ENCODE measurements at regions not wholly inside any gene's neighbourhood (a gene's known extent, or its start where the extent isn't known, plus 50 kb on each side); places are given as distances from the start of the nearest gene placed in this dataset.

DNA sequence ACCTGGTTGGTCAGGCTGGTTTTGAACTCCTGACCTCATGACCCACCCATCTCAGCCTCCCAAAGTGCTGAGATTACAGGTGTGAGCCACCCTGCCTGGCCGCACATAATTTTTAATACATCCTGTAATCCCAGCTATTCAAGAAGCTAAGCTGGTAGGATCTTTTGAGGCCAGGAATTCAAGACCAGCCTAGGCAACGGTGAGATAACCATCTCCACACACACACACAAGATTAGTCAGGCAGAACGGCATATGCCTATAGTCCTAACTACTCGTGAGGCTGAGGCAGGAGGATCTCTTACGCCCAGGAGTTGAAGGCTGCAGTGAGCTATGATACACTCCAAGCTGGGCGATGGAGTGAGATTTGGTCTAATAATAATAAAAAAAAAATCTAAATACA, 212.4 kb upstream of the NEIL3 start:
- DNase-seq (ENCODE audit: low read depth in 6 of 9, low spot score in 9 of 9), result no peak
- Histone ChIP-seq H3K4me1 (ENCODE audit: control insufficient read depth in 2 of 2, insufficient read depth in 2 of 2, low read length in 2 of 2) (no peaks in the 10 kb centered on the region), H3K4me3 (ENCODE audit: low read length in 2 of 2) (no peak overlapping the region), H3K27ac (ENCODE audit: low read depth in 1 of 2, low read length in 1 of 2) (no peak overlapping the region), H3K27me3 (ENCODE audit: control insufficient read depth in 2 of 2, insufficient read depth in 1 of 2, low read length in 1 of 2) (no peaks in the 10 kb centered on the region), H3K9me3 (ENCODE audit: control insufficient read depth in 2 of 2, insufficient read depth in 1 of 2, low read length in 1 of 2) (no peaks in the 10 kb centered on the region), H3K36me3 (ENCODE audit: control insufficient read depth in 2 of 2, insufficient read depth in 2 of 2, low read length in 1 of 2) (no peaks in the 10 kb centered on the region)
- WGBS, result 94% methylated on average over 6 of the region's 6 CpGs

DNA sequence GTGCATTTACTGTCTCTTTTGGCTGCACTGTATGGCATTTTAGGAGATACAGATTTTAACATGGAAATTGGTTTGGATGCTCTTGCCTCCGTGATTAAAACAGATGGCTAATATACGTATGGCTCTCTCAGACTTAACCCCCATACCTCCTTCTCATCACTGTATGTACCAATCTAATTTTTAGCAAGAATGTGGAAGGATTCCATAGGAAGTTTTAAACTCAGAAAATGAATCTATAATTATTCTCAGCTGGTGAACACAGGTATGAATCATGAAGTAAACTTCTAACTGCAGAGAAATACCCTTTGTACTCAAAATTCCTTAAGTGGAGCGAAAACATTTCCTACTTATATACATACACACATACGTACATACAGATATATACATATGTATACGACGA, 210.5 kb upstream of the NEIL3 start:
- Histone ChIP-seq H3K4me3 (ENCODE audit: low read length in 2 of 2) (no peak overlapping the region), H3K4me1 (ENCODE audit: control insufficient read depth in 2 of 2, insufficient read depth in 2 of 2, low read length in 2 of 2) (no peaks in the 10 kb centered on the region), H3K9me3 (ENCODE audit: control insufficient read depth in 2 of 2, insufficient read depth in 1 of 2, low read length in 1 of 2) (no peaks in the 10 kb centered on the region), H3K27ac (ENCODE audit: low read depth in 1 of 2, low read length in 1 of 2) (no peak overlapping the region), H3K36me3 (ENCODE audit: control insufficient read depth in 2 of 2, insufficient read depth in 2 of 2, low read length in 1 of 2) (no peaks in the 10 kb centered on the region), H3K27me3 (ENCODE audit: control insufficient read depth in 2 of 2, insufficient read depth in 1 of 2, low read length in 1 of 2) (no peaks in the 10 kb centered on the region)
- DNase-seq (ENCODE audit: low read depth in 6 of 9, low spot score in 9 of 9), result no peak
- WGBS, result 98% methylated on average over 6 of the region's 6 CpGs

DNA sequence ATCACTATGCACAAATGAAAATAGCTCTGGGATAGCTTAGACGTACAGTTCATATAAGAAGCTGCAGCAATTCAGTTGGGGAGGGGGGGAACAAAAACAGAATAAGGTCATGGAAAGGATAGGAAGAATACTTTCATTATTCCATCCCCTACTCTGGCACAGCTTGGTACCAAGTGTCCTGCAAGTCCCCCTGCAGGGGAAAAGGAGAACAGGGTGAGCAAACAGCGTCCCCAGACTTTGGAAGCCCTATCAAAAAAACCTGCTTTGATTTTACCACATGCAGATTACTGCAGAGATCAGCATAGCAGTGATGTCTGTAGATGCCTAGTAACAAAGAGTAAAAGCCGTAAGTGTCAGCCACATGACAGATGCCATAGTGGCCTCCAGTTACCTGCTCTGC, 209.4 kb upstream of the NEIL3 start:
- WGBS, result 94% methylated on average over 3 of the region's 3 CpGs

GRCh38 chr4:177103619-177104018, 206.1 kb upstream of the NEIL3 start:
- no peak for DNase-seq (ENCODE audit: low read depth in 6 of 9, low spot score in 9 of 9)
- Histone ChIP-seq H3K27ac (ENCODE audit: low read depth in 1 of 2, low read length in 1 of 2) (no peak overlapping the region), H3K4me1 (ENCODE audit: control insufficient read depth in 2 of 2, insufficient read depth in 2 of 2, low read length in 2 of 2) (no peaks in the 10 kb centered on the region), H3K36me3 (ENCODE audit: control insufficient read depth in 2 of 2, insufficient read depth in 2 of 2, low read length in 1 of 2) (no peaks in the 10 kb centered on the region), H3K27me3 (ENCODE audit: control insufficient read depth in 2 of 2, insufficient read depth in 1 of 2, low read length in 1 of 2) (no peaks in the 10 kb centered on the region), H3K4me3 (ENCODE audit: low read length in 2 of 2) (no peak overlapping the region), H3K9me3 (ENCODE audit: control insufficient read depth in 2 of 2, insufficient read depth in 1 of 2, low read length in 1 of 2) (no peaks in the 10 kb centered on the region)

More for the DNA sequence above, 209.4 kb upstream of the NEIL3 start:
- H3K36me3 ChIP-seq (ENCODE audit: control insufficient read depth in 2 of 2, insufficient read depth in 2 of 2, low read length in 1 of 2), result no peaks in the 10 kb centered on the region
- no peaks in the 10 kb centered on the region for H3K9me3 ChIP-seq (ENCODE audit: control insufficient read depth in 2 of 2, insufficient read depth in 1 of 2, low read length in 1 of 2)
- H3K4me3 ChIP-seq (ENCODE audit: low read length in 2 of 2), result no peak overlapping the region
- no peak for DNase-seq (ENCODE audit: low read depth in 6 of 9, low spot score in 9 of 9)
- no peaks in the 10 kb centered on the region for H3K27me3 ChIP-seq (ENCODE audit: control insufficient read depth in 2 of 2, insufficient read depth in 1 of 2, low read length in 1 of 2)
- H3K27ac ChIP-seq (ENCODE audit: low read depth in 1 of 2, low read length in 1 of 2), result no peak overlapping the region
- no peaks in the 10 kb centered on the region for H3K4me1 ChIP-seq (ENCODE audit: control insufficient read depth in 2 of 2, insufficient read depth in 2 of 2, low read length in 2 of 2)

GRCh38 chr4:177105536-177105935, 204.1 kb upstream of the NEIL3 start:
- 95% methylated on average over 6 of the region's 6 CpGs for WGBS
- no peak overlapping the region for H3K4me3 ChIP-seq (ENCODE audit: low read length in 2 of 2)

GRCh38 chr4:177107288-177107921, 202.3 kb upstream of the NEIL3 start:
- H3K4me3 ChIP-seq (ENCODE audit: low read length in 2 of 2), result no peak overlapping the region
- no peaks in the 10 kb centered on the region for H3K27me3 ChIP-seq (ENCODE audit: control insufficient read depth in 2 of 2, insufficient read depth in 1 of 2, low read length in 1 of 2)
- no peaks in the 10 kb centered on the region for H3K4me1 ChIP-seq (ENCODE audit: control insufficient read depth in 2 of 2, insufficient read depth in 2 of 2, low read length in 2 of 2)
- WGBS, result 82% methylated on average over 4 of the region's 4 CpGs
- no peak for DNase-seq (ENCODE audit: low read depth in 6 of 9, low spot score in 9 of 9)
- no peak overlapping the region for H3K27ac ChIP-seq (ENCODE audit: low read depth in 1 of 2, low read length in 1 of 2)
- H3K9me3 ChIP-seq (ENCODE audit: control insufficient read depth in 2 of 2, insufficient read depth in 1 of 2, low read length in 1 of 2), result no peaks in the 10 kb centered on the region
- H3K36me3 ChIP-seq (ENCODE audit: control insufficient read depth in 2 of 2, insufficient read depth in 2 of 2, low read length in 1 of 2), result no peaks in the 10 kb centered on the region

More at GRCh38 chr4:177105536-177105935, 204.1 kb upstream of the NEIL3 start:
- H3K9me3 ChIP-seq (ENCODE audit: control insufficient read depth in 2 of 2, insufficient read depth in 1 of 2, low read length in 1 of 2), result no peaks in the 10 kb centered on the region
- DNase-seq (ENCODE audit: low read depth in 6 of 9, low spot score in 9 of 9), result no peak
- H3K27me3 ChIP-seq (ENCODE audit: control insufficient read depth in 2 of 2, insufficient read depth in 1 of 2, low read length in 1 of 2), result no peaks in the 10 kb centered on the region
- no peak overlapping the region for H3K27ac ChIP-seq (ENCODE audit: low read depth in 1 of 2, low read length in 1 of 2)
- H3K4me1 ChIP-seq (ENCODE audit: control insufficient read depth in 2 of 2, insufficient read depth in 2 of 2, low read length in 2 of 2), result no peaks in the 10 kb centered on the region
- no peaks in the 10 kb centered on the region for H3K36me3 ChIP-seq (ENCODE audit: control insufficient read depth in 2 of 2, insufficient read depth in 2 of 2, low read length in 1 of 2)

DNA sequence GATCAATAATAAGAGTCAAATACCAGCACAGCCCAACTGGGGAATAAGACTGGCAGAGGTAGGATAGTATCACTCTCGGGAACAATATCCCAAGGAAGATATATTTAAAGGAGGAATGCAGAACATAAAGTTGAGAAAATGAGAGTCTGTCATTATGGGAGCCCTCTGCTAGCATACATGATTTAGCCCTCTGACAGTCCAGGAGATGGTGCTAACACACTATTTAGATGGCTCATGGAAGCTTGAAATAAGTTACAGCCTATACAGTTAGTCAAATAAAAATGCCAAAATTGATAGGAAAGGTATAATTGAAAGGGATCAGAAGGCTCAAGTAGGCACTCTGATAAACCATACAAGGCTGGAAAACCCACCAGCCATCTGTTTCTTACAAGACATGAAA, 201.0 kb upstream of the NEIL3 start:
- Histone ChIP-seq H3K27me3 (ENCODE audit: control insufficient read depth in 2 of 2, insufficient read depth in 1 of 2, low read length in 1 of 2) (no peaks in the 10 kb centered on the region), H3K4me3 (ENCODE audit: low read length in 2 of 2) (no peak overlapping the region), H3K36me3 (ENCODE audit: control insufficient read depth in 2 of 2, insufficient read depth in 2 of 2, low read length in 1 of 2) (no peaks in the 10 kb centered on the region), H3K4me1 (ENCODE audit: control insufficient read depth in 2 of 2, insufficient read depth in 2 of 2, low read length in 2 of 2) (no peaks in the 10 kb centered on the region), H3K27ac (ENCODE audit: low read depth in 1 of 2, low read length in 1 of 2) (no peak overlapping the region), H3K9me3 (ENCODE audit: control insufficient read depth in 2 of 2, insufficient read depth in 1 of 2, low read length in 1 of 2) (no peaks in the 10 kb centered on the region)
- peak in 1 of 9 donors; percentile 3 for DNase-seq (ENCODE audit: low read depth in 6 of 9, low spot score in 9 of 9)
- WGBS, result 85% methylated on average over 1 of the region's 1 CpG

DNA sequence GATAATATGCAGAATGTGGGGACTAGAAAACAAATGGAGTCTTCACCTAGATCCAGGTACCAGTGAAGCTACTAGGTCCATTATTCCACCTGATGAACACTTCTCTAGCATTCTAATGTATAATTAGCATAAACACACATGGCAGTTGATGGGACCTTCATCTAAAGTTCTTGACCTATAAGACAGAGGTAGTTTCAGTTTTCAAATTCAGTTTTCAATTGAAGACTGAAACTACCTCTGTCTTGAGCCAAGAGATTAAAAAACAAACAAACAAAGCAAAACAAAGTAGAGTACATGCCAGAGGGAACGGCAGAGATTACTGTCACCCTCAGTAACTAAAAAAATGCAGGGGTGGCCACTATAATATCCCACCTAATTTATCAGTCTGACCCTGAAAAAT, 199.9 kb upstream of the NEIL3 start:
- Histone ChIP-seq H3K4me1 (ENCODE audit: control insufficient read depth in 2 of 2, insufficient read depth in 2 of 2, low read length in 2 of 2) (no peaks in the 10 kb centered on the region), H3K9me3 (ENCODE audit: control insufficient read depth in 2 of 2, insufficient read depth in 1 of 2, low read length in 1 of 2) (no peaks in the 10 kb centered on the region), H3K27ac (ENCODE audit: low read depth in 1 of 2, low read length in 1 of 2) (no peak overlapping the region), H3K27me3 (ENCODE audit: control insufficient read depth in 2 of 2, insufficient read depth in 1 of 2, low read length in 1 of 2) (no peaks in the 10 kb centered on the region), H3K36me3 (ENCODE audit: control insufficient read depth in 2 of 2, insufficient read depth in 2 of 2, low read length in 1 of 2) (no peaks in the 10 kb centered on the region), H3K4me3 (ENCODE audit: low read length in 2 of 2) (no peak overlapping the region)
- no peak for DNase-seq (ENCODE audit: low read depth in 6 of 9, low spot score in 9 of 9)
- 88% methylated on average over 1 of the region's 1 CpG for WGBS

DNA sequence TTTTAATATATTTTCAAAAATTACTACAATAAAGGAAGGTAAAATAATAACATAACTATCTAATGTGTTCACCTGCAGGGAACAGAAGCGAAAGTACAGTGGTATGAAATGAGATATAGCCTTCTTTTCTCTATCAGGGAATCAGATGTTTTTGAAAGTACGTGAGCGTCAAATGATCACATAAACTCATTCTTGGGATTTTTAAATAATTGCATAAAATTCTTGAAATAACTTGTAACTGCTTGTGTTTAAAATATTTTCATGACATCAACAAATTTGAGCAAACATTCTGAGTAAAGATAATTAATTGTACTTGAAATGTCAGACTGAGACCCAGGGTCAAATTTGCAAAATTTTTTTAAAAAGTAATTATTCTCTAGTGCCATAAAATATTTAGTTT, 193.5 kb upstream of the NEIL3 start:
- no peak for DNase-seq (ENCODE audit: low read depth in 6 of 9, low spot score in 9 of 9)
- 95% methylated on average over 3 of the region's 3 CpGs for WGBS
- no peaks in the 10 kb centered on the region for H3K27me3 ChIP-seq (ENCODE audit: control insufficient read depth in 2 of 2, insufficient read depth in 1 of 2, low read length in 1 of 2)
- H3K4me3 ChIP-seq (ENCODE audit: low read length in 2 of 2), result no peak overlapping the region
- H3K36me3 ChIP-seq (ENCODE audit: control insufficient read depth in 2 of 2, insufficient read depth in 2 of 2, low read length in 1 of 2), result no peaks in the 10 kb centered on the region
- H3K9me3 ChIP-seq (ENCODE audit: control insufficient read depth in 2 of 2, insufficient read depth in 1 of 2, low read length in 1 of 2), result no peaks in the 10 kb centered on the region
- H3K4me1 ChIP-seq (ENCODE audit: control insufficient read depth in 2 of 2, insufficient read depth in 2 of 2, low read length in 2 of 2), result no peaks in the 10 kb centered on the region
- H3K27ac ChIP-seq (ENCODE audit: low read depth in 1 of 2, low read length in 1 of 2), result no peak overlapping the region

GRCh38 chr4:177117256-177117655, 192.4 kb upstream of the NEIL3 start:
- 69% methylated on average over 8 of the region's 8 CpGs for WGBS
- no peak overlapping the region for H3K4me3 ChIP-seq (ENCODE audit: low read length in 2 of 2)
- no peaks in the 10 kb centered on the region for H3K4me1 ChIP-seq (ENCODE audit: control insufficient read depth in 2 of 2, insufficient read depth in 2 of 2, low read length in 2 of 2)
- H3K9me3 ChIP-seq (ENCODE audit: control insufficient read depth in 2 of 2, insufficient read depth in 1 of 2, low read length in 1 of 2), result no peaks in the 10 kb centered on the region
- H3K36me3 ChIP-seq (ENCODE audit: control insufficient read depth in 2 of 2, insufficient read depth in 2 of 2, low read length in 1 of 2), result no peaks in the 10 kb centered on the region
- no peak overlapping the region for H3K27ac ChIP-seq (ENCODE audit: low read depth in 1 of 2, low read length in 1 of 2)
- H3K27me3 ChIP-seq (ENCODE audit: control insufficient read depth in 2 of 2, insufficient read depth in 1 of 2, low read length in 1 of 2), result no peaks in the 10 kb centered on the region
- no peak for DNase-seq (ENCODE audit: low read depth in 6 of 9, low spot score in 9 of 9)
